ENCODE measurements at regions not wholly inside any gene's neighbourhood (a gene's known extent, or its start where the extent isn't known, plus 50 kb on each side); places are given as distances from the start of the nearest gene placed in this dataset.

DNA sequence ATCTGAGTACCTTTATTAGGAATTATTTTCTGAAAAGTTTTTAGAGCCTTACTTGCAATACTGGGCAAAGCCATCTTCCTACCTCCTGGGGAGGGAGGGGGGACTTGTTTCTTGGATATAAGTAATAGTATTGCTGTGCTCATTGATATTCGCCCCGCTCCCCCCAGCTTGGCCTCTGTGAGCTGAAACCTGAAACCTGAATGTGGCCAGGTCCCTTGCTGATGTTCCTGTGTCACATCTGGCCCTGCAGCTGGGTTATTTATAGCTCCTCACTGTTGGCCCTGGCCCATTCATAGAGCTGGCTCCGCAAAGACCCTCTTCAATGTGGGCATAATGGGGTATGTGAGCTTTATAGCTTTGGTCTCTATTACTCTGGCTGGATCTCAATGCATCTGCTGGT, 59.5 kb downstream of the FRMPD3 start:
- H3K4me3 ChIP-seq (ENCODE audit: low read length): no peak overlapping the region
- Mint-ChIP-seq H3K4me3 (no peak overlapping the region), H3K4me1 (no peaks in the 10 kb centered on the region), H3K27me3 (ENCODE audit: insufficient read depth) (peaks cover 75% of the 10 kb centered on the region), H3K36me3 (ENCODE audit: low read depth) (no peaks in the 10 kb centered on the region), H3K27ac (no peak overlapping the region), H3K9me3 (peaks cover 51% of the 10 kb centered on the region)
- H3K9ac ChIP-seq (ENCODE audit: extremely low read depth, low read length, poor library complexity, severe bottlenecking): no peak overlapping the region
- TF ChIP-seq, protein P1, sequence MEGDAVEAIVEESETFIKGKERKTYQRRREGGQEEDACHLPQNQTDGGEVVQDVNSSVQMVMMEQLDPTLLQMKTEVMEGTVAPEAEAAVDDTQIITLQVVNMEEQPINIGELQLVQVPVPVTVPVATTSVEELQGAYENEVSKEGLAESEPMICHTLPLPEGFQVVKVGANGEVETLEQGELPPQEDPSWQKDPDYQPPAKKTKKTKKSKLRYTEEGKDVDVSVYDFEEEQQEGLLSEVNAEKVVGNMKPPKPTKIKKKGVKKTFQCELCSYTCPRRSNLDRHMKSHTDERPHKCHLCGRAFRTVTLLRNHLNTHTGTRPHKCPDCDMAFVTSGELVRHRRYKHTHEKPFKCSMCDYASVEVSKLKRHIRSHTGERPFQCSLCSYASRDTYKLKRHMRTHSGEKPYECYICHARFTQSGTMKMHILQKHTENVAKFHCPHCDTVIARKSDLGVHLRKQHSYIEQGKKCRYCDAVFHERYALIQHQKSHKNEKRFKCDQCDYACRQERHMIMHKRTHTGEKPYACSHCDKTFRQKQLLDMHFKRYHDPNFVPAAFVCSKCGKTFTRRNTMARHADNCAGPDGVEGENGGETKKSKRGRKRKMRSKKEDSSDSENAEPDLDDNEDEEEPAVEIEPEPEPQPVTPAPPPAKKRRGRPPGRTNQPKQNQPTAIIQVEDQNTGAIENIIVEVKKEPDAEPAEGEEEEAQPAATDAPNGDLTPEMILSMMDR (conservative IDR thresholded peaks at IDR 0.05): no peak
- H3K27me3 ChIP-seq (ENCODE audit: control insufficient read depth, insufficient read depth, low read length, poor library complexity, severe bottlenecking): peaks cover 62% of the 10 kb centered on the region
- H3K9me3 ChIP-seq (ENCODE audit: control insufficient read depth, low read length): no peaks in the 10 kb centered on the region
- H3K27ac ChIP-seq (ENCODE audit: low read depth, low read length): no peak overlapping the region
- 93% methylated on average over 3 of the region's 3 CpGs; no CpG with 5 or more reads in 1 of the 2 experiments for WGBS, 2 experiments (ENCODE audit: insufficient coverage in 1 of 2, insufficient read length in 1 of 2)
- DNase-seq: no peak
- H3K4me1 ChIP-seq (ENCODE audit: control insufficient read depth, insufficient read depth, low read length): no peaks in the 10 kb centered on the region
- H3K36me3 ChIP-seq (ENCODE audit: control insufficient read depth, insufficient read depth, low read length): no peaks in the 10 kb centered on the region

DNA sequence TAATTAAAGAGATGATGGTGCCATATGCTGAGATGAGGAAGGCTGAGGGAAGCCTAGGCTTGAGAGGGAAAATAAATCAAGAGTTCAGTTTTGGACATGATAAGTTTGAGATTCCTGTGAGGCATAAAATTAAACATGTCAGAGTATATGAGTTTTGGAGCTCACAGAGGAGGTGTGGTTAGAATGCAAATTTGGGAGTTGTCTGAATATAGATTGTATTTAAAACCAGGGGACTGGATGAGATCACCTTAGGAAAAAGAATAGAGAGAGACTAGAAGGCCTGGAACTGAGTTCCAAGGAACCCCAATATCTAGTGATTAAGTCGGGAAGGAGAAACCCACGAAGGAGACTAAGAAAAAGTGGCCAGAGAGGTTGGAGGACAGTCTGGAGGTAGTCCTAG, 65.5 kb downstream of the FRMPD3 start:
- no peaks in the 10 kb centered on the region for H3K36me3 Mint-ChIP-seq (ENCODE audit: low read depth)
- Histone ChIP-seq H3K36me3 (ENCODE audit: control insufficient read depth, insufficient read depth, low read length) (no peaks in the 10 kb centered on the region), H3K27ac (ENCODE audit: low read depth, low read length) (no peak overlapping the region), H3K4me1 (ENCODE audit: control insufficient read depth, insufficient read depth, low read length) (no peaks in the 10 kb centered on the region), H3K9me3 (ENCODE audit: control insufficient read depth, low read length) (no peaks in the 10 kb centered on the region), H3K4me3 (ENCODE audit: low read length) (no peak overlapping the region), H3K9ac (ENCODE audit: extremely low read depth, low read length, poor library complexity, severe bottlenecking) (no peak overlapping the region), H3K27me3 (ENCODE audit: control insufficient read depth, insufficient read depth, low read length, poor library complexity, severe bottlenecking) (peaks cover 9% of the 10 kb centered on the region)
- peaks cover 35% of the 10 kb centered on the region for H3K27me3 Mint-ChIP-seq (ENCODE audit: insufficient read depth)
- peaks cover 46% of the 10 kb centered on the region for H3K9me3 Mint-ChIP-seq
- H3K27ac Mint-ChIP-seq: no peak overlapping the region
- no peaks in the 10 kb centered on the region for H3K4me1 Mint-ChIP-seq
- no peak overlapping the region for H3K4me3 Mint-ChIP-seq
- no peak for DNase-seq
- TF ChIP-seq, protein P1 (conservative IDR thresholded peaks at IDR 0.05): no peak
- 82% methylated on average over 2 of the region's 2 CpGs; no CpG with 5 or more reads in 1 of the 2 experiments for whole genome bisulfite sequencing, 2 experiments (ENCODE audit: insufficient coverage in 1 of 2, insufficient read length in 1 of 2)

DNA sequence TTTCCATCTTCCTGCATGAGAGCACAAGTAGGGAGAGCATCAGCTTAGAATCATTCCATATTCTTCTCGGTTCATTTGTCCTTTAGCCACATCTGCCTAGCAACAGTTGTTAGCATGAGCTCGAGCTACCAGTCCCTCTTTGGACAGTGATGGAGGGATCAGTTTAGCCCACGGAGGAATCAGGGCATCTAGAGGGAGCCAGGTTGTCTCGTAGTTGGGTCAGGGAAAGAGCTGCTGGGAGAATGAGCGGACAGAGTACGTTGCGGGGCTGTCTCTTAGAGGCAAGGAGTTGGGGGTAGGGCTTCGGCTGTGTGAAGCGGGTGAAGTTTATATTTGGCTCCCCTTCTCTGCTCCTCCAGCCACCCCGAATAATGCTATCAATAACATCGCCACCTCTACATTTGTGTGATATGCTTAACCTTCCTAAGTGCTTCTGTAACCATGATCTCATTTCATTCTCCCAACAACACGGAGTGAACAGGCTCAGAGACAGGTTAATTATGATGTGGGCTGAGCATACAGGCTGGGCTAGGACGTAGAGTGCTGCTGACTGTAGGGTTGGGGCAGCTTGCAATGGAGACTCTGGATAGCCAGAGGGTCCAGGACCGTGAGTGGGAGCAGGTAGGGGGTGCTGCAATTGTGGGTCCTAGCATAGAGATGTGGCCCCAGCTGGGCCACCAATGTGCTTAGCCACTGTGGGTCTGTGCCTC, 72.6 kb downstream of the FRMPD3 start:
- no peak overlapping the region for H3K4me3 ChIP-seq (ENCODE audit: low read length)
- H3K27me3 Mint-ChIP-seq (ENCODE audit: insufficient read depth): peaks cover 25% of the 10 kb centered on the region
- H3K27ac ChIP-seq (ENCODE audit: low read depth, low read length): no peak overlapping the region
- H3K4me1 ChIP-seq (ENCODE audit: control insufficient read depth, insufficient read depth, low read length): no peaks in the 10 kb centered on the region
- H3K27ac Mint-ChIP-seq: no peak overlapping the region
- no peaks in the 10 kb centered on the region for H3K9me3 ChIP-seq (ENCODE audit: control insufficient read depth, low read length)
- no peak overlapping the region for H3K9ac ChIP-seq (ENCODE audit: extremely low read depth, low read length, poor library complexity, severe bottlenecking)
- WGBS, 2 experiments (ENCODE audit: insufficient coverage in 1 of 2, insufficient read length in 1 of 2): 90 to 100% methylated on average over 2 to 14 of the region's 14 CpGs
- H3K36me3 Mint-ChIP-seq (ENCODE audit: low read depth): no peaks in the 10 kb centered on the region
- peaks cover 29% of the 10 kb centered on the region for H3K9me3 Mint-ChIP-seq
- TF ChIP-seq, protein P1 (conservative IDR thresholded peaks at IDR 0.05): no peak
- no peaks in the 10 kb centered on the region for H3K4me1 Mint-ChIP-seq
- no peak for DNase-seq
- H3K27me3 ChIP-seq (ENCODE audit: control insufficient read depth, insufficient read depth, low read length, poor library complexity, severe bottlenecking): no peaks in the 10 kb centered on the region
- no peak overlapping the region for H3K4me3 Mint-ChIP-seq
- H3K36me3 ChIP-seq (ENCODE audit: control insufficient read depth, insufficient read depth, low read length): no peaks in the 10 kb centered on the region
